Neural cell (in vitro differentiated cells): ENCODE measurements at regions not wholly inside any gene's neighbourhood (a gene's known extent, or its start where the extent isn't known, plus 50 kb on each side); places are given as distances from the start of the nearest gene placed in this dataset.

Experiments
- H2AFZ ChIP-seq: fragments of 200-600, 300-800 bp; sonication (generic), shearing (Covaris generic); 2 replicates; pipeline ENCODE4 v1.6.0; 2014; ENCODE audit warnings: low read depth, mild to moderate bottlenecking, antibody characterized with exemption, low read length, moderate library complexity
- H3F3A ChIP-seq: fragments of 200-600 bp; shearing (Covaris generic); 2 replicates; pipeline ENCODE4 v1.6.1; 2016; ENCODE audit warnings: mild to moderate bottlenecking, moderate library complexity, mixed read lengths, antibody characterized with exemption, low read length; ENCODE audit not compliant: insufficient read depth, poor library complexity, severe bottlenecking
- H3K27ac ChIP-seq: fragments of 200-600, 300-800 bp; sonication (generic), shearing (Covaris generic); 2 replicates; pipeline ENCODE4 v1.5.1; 2014; ENCODE audit warnings: mild to moderate bottlenecking, low read length, moderate library complexity
- H3K27me3 ChIP-seq: fragments of 300-800, 200-600 bp; sonication (generic), shearing (Covaris generic); 2 replicates; pipeline ENCODE4 v1.6.0; 2014; ENCODE audit warnings: mild to moderate bottlenecking, low read depth, low read length, moderate library complexity; ENCODE audit not compliant: insufficient read depth
- H3K36me3 ChIP-seq: fragments of 300-800, 200-600 bp; sonication (generic), shearing (Covaris generic); 2 replicates; pipeline ENCODE4 v1.5.1; 2014; ENCODE audit warnings: mild to moderate bottlenecking, antibody characterized with exemption, low read length, moderate library complexity; ENCODE audit not compliant: insufficient read depth
- H3K4me2 ChIP-seq: fragments of 300-800, 200-600 bp; sonication (generic), shearing (Covaris generic); 2 replicates; pipeline ENCODE4 v1.6.0; 2014; ENCODE audit warnings: mild to moderate bottlenecking, low read length
- H3K4me3 ChIP-seq: fragments of 300-800, 200-600 bp; sonication (generic), shearing (Covaris generic); 2 replicates; pipeline ENCODE4 v1.5.1; 2014; ENCODE audit warnings: mild to moderate bottlenecking, low read length, moderate library complexity
- H3K79me2 ChIP-seq: fragments of 200-600 bp; shearing (Covaris generic); replicated peaks from 2 replicates; pipeline ENCODE4 v1.6.0; 2014; ENCODE audit warnings: mild to moderate bottlenecking, low read length, moderate library complexity; ENCODE audit not compliant: insufficient read depth
- H3K9ac ChIP-seq: fragments of 300-800, 200-600 bp; sonication (generic), shearing (Covaris generic); 2 replicates; pipeline ENCODE4 v1.6.1; 2016; ENCODE audit warnings: mild to moderate bottlenecking, low read length, mixed read lengths
- H3K9me2 ChIP-seq: fragments of 200-600 bp; shearing (Covaris generic); 2 replicates; pipeline ENCODE4 v1.6.1; 2016; ENCODE audit warnings: mild to moderate bottlenecking, low read length, mixed read lengths; ENCODE audit not compliant: insufficient read depth
- H3K9me3 ChIP-seq: fragments of 200-600, 300-800 bp; sonication (generic), shearing (Covaris generic); 2 replicates; pipeline ENCODE4 v1.6.1; 2016; ENCODE audit warnings: mild to moderate bottlenecking, mixed run types, low read length, moderate library complexity, mixed read lengths
- H4K20me1 ChIP-seq: fragments of 200-600 bp; shearing (Covaris generic); 2 replicates; pipeline ENCODE4 v1.6.1; 2016; ENCODE audit warnings: mild to moderate bottlenecking, mixed run types; ENCODE audit not compliant: insufficient read depth
- EP300 ChIP-seq: fragments of 450-650 bp; conservative IDR thresholded peaks from 2 replicates; pipeline ENCODE4 v1.6.1; 2014; ENCODE audit warnings: antibody characterized with exemption, mild to moderate bottlenecking, moderate library complexity; ENCODE audit not compliant: poor library complexity, severe bottlenecking
- EZH2 ChIP-seq: fragments of 200-600, 300-800 bp; shearing (Covaris generic), sonication (generic); IDR thresholded peaks from 2 replicates; pipeline ENCODE4 v1.6.1; 2014; ENCODE audit warnings: antibody characterized with exemption, low read length, borderline replicate concordance, mild to moderate bottlenecking; ENCODE audit not compliant: insufficient read depth, poor library complexity, severe bottlenecking
- MXI1 ChIP-seq: fragments of 450-650 bp; conservative IDR thresholded peaks from 2 replicates; pipeline ENCODE4 v1.6.1; 2014; ENCODE audit warnings: antibody characterized with exemption, mild to moderate bottlenecking; ENCODE audit not compliant: poor library complexity, severe bottlenecking
- POLR2AphosphoS5 ChIP-seq: IDR thresholded peaks from 2 replicates; pipeline ENCODE4 v1.6.1; 2012
- RAD21 ChIP-seq: fragments of 450-650 bp; conservative IDR thresholded peaks from 2 replicates; pipeline ENCODE4 v1.6.1; 2014; ENCODE audit warnings: antibody characterized with exemption, mild to moderate bottlenecking, moderate library complexity
- TAF1 ChIP-seq: IDR thresholded peaks from 2 replicates; pipeline ENCODE4 v1.6.1; 2012; ENCODE audit warnings: low read depth
- TF ChIP-seq, protein P1 (sequence below): fragments of 450-650 bp; IDR thresholded peaks from 2 replicates; pipeline ENCODE4 v1.5.1; 2014; ENCODE audit warnings: antibody characterized with exemption, mild to moderate bottlenecking, moderate library complexity; ENCODE audit not compliant: poor library complexity, severe bottlenecking

DNA sequence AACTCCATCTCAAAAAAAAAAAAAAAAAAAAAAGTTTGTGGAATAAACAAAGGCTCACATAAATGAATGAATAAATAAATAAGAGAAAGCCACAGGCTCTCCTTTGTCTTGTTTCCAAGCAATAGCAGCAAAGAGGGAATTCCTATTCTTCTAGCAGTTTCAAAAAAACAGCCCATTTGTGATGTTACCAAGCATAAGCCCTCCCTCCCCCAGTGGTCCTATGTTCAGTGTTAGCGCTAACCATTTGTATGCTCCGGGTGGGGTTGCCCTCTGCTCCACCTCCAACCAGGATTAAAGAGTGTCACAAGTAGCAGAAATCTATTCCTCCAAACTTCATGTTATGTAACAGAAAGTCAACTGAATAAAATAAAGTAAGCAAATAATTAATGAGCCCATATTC lies 1215.0 kb upstream of the TENM4 start:
- Histone ChIP-seq H3F3A (no peaks in the 10 kb centered on the region), H3K9me3 (no peaks in the 10 kb centered on the region), H3K79me2 (no peaks in the 10 kb centered on the region), H3K4me2 (no peak overlapping the region), H2AFZ (no peak overlapping the region), H3K9ac (no peak overlapping the region), H3K4me3 (no peak overlapping the region), H3K27ac (no peak overlapping the region), H4K20me1 (no peaks in the 10 kb centered on the region), H3K36me3 (no peaks in the 10 kb centered on the region), H3K9me2 (no peaks in the 10 kb centered on the region), H3K27me3 (no peaks in the 10 kb centered on the region)
- TF ChIP-seq POLR2AphosphoS5 = no peak

DNA sequence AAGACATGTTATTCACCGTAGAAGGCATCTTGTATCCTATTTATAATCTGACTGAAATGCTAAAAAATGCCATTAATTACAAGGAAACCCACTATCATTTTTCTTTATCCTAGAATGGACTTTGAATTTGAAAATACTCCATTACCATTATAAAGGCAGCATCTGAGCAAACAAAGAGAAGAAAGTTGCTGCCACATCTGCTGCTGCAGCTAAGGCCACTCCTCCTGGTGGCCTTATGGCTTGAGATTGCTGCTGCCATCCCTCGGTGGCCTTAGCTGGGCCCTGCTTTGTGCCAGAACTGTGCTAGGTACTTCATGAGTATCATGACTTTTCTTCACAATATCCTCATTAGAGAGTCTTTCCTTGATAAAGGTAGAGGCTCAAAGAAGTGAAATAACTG lies 1210.1 kb upstream of the TENM4 start:
- H3K27ac ChIP-seq = no peak overlapping the region

DNA sequence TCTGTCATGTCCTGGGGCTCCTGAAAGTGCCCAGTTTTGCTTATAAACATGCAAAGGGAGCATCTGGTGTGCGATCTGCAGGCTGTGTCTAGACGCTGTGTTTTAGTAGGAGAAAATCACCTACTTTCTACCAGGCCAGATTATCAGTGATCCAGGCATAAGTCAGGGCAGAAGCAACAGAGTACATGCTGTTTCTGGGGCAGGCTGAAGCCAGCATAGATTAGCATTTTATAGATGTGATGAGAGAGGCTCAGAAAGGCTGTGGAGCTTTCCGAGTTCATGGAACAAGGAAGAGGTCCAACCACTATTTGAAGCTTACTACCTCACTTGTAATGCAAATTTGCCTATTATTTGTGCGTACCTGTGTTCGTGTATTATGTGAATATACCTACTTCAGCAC lies 1208.4 kb upstream of the TENM4 start:
- Histone ChIP-seq H3K27me3 (no peaks in the 10 kb centered on the region), H3K79me2 (no peaks in the 10 kb centered on the region), H3K36me3 (no peaks in the 10 kb centered on the region), H3K4me2 (no peak overlapping the region), H4K20me1 (no peaks in the 10 kb centered on the region), H3K4me3 (no peak overlapping the region), H2AFZ (no peak overlapping the region), H3K9me3 (no peaks in the 10 kb centered on the region), H3K9ac (no peak overlapping the region), H3F3A (no peaks in the 10 kb centered on the region), H3K9me2 (no peaks in the 10 kb centered on the region), H3K27ac (no peak overlapping the region)
- TF ChIP-seq TAF1 = no peak
- no peak for TF ChIP-seq MXI1
- TF ChIP-seq RAD21 = no peak
- TF ChIP-seq, protein P1, sequence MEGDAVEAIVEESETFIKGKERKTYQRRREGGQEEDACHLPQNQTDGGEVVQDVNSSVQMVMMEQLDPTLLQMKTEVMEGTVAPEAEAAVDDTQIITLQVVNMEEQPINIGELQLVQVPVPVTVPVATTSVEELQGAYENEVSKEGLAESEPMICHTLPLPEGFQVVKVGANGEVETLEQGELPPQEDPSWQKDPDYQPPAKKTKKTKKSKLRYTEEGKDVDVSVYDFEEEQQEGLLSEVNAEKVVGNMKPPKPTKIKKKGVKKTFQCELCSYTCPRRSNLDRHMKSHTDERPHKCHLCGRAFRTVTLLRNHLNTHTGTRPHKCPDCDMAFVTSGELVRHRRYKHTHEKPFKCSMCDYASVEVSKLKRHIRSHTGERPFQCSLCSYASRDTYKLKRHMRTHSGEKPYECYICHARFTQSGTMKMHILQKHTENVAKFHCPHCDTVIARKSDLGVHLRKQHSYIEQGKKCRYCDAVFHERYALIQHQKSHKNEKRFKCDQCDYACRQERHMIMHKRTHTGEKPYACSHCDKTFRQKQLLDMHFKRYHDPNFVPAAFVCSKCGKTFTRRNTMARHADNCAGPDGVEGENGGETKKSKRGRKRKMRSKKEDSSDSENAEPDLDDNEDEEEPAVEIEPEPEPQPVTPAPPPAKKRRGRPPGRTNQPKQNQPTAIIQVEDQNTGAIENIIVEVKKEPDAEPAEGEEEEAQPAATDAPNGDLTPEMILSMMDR = no peak

More for the DNA sequence above, 1210.1 kb upstream of the TENM4 start:
- H3K27me3 ChIP-seq = no peaks in the 10 kb centered on the region
- no peaks in the 10 kb centered on the region for H3K36me3 ChIP-seq
- no peak overlapping the region for H3K4me3 ChIP-seq
- H4K20me1 ChIP-seq = no peaks in the 10 kb centered on the region
- no peak overlapping the region for H3K9ac ChIP-seq
- H2AFZ ChIP-seq = no peak overlapping the region
- TF ChIP-seq TAF1 (no peak), EP300 (no peak), EZH2 (no peak)
- TF ChIP-seq, protein P1 = no peak
- H3K4me2 ChIP-seq = no peak overlapping the region
- H3F3A ChIP-seq = no peaks in the 10 kb centered on the region
- H3K79me2 ChIP-seq = no peaks in the 10 kb centered on the region
- no peaks in the 10 kb centered on the region for H3K9me2 ChIP-seq
- no peaks in the 10 kb centered on the region for H3K9me3 ChIP-seq
